ENCODE measurements at regions not wholly inside any gene's neighbourhood (a gene's known extent, or its start where the extent isn't known, plus 50 kb on each side); places are given as distances from the start of the nearest gene placed in this dataset.

GRCh38 chr14:61102549-61103466, 121.8 kb downstream of the SLC38A6 start (continued):
- TF ChIP-seq EZH2phosphoT487 (IDR thresholded peaks at IDR 0.05; ENCODE audit: unreplicated experiment): no peak

Measured in GM23338 (cell line).